CD14-positive monocyte (primary cell): ENCODE measurements at regions not wholly inside any gene's neighbourhood (a gene's known extent, or its start where the extent isn't known, plus 50 kb on each side); places are given as distances from the start of the nearest gene placed in this dataset.

ENCODE experiments used
- DNase-seq, 3 donors: peaks; one replicate each; pipeline ENCODE4 v3.0.0-alpha.2; 2011 to 2022
- H2AFZ ChIP-seq: 2 replicates; pipeline ENCODE4 v1.6.0; 2012; ENCODE audit warnings: mild to moderate bottlenecking, low read depth, low read length, inconsistent platforms; ENCODE audit not compliant: insufficient read depth, poor library complexity, severe bottlenecking
- H3K27ac ChIP-seq, 2 donors: 1 replicate in 1 of 2; 2 replicates in 1 of 2; pipeline ENCODE4 v1.5.1; 2012 to 2013; ENCODE audit warnings: low read length in 2 of 2, control low read depth in 1 of 2, inconsistent platforms in 1 of 2, low read depth in 1 of 2, mild to moderate bottlenecking in 1 of 2
- H3K27me3 ChIP-seq, 2 donors: one replicate each; pipeline versions ENCODE4 v1.6.0 to v1.6.1; 2011 to 2013; ENCODE audit warnings: low read length in 2 of 2; ENCODE audit not compliant: control insufficient read depth in 2 of 2, insufficient read depth in 2 of 2
- H3K36me3 ChIP-seq, 2 donors: replicated peaks in 1 of 2; 1 replicate in 1 of 2; 2 replicates in 1 of 2; pipeline versions ENCODE4 v1.5.1 to v1.6.1; 2012 to 2013; ENCODE audit warnings: low read length in 2 of 2, control low read depth in 1 of 2, inconsistent platforms in 1 of 2, mild to moderate bottlenecking in 1 of 2; ENCODE audit not compliant: insufficient read depth in 2 of 2, control insufficient read depth in 1 of 2
- H3K4me1 ChIP-seq, 2 donors: 1 replicate in 1 of 2; 2 replicates in 1 of 2; pipeline versions ENCODE4 v1.5.1 to v1.6.1; 2012 to 2013; ENCODE audit warnings: low read length in 2 of 2, control low read depth in 1 of 2, inconsistent platforms in 1 of 2, mild to moderate bottlenecking in 1 of 2, moderate library complexity in 1 of 2; ENCODE audit not compliant: insufficient read depth in 2 of 2, control insufficient read depth in 1 of 2
- H3K4me2 ChIP-seq: replicated peaks from 2 replicates; pipeline ENCODE3; 2012; ENCODE audit warnings: low read length, moderate library complexity, mild to moderate bottlenecking; ENCODE audit not compliant: poor library complexity, severe bottlenecking; ENCODE audit errors: extremely low read depth
- H3K4me3 ChIP-seq, 3 experiments: fragments of 200-600 bp in 1 of 3; sonication (generic) in 1 of 3; replicated peaks in 1 of 3; 1 replicate in 2 of 3; 2 replicates in 1 of 3; pipeline ENCODE4 v1.5.1; 2011 to 2013; ENCODE audit warnings: low read length in 3 of 3, mild to moderate bottlenecking in 3 of 3, control low read depth in 2 of 3, low read depth in 2 of 3, inconsistent platforms in 1 of 3, moderate library complexity in 1 of 3
- H3K79me2 ChIP-seq: 2 replicates; pipeline ENCODE4 v1.6.0; 2012; ENCODE audit warnings: mild to moderate bottlenecking, control low read depth, inconsistent platforms, low read length, moderate library complexity; ENCODE audit not compliant: insufficient read depth
- H3K9ac ChIP-seq: 2 replicates; pipeline ENCODE4 v1.6.0; 2017; ENCODE audit warnings: low read length, mild to moderate bottlenecking; ENCODE audit not compliant: insufficient read depth, poor library complexity, severe bottlenecking
- H3K9me3 ChIP-seq, 2 donors: replicated peaks in 1 of 2; 1 replicate in 1 of 2; 2 replicates in 1 of 2; pipeline versions ENCODE4 v1.5.1 to v1.6.1; 2012 to 2013; ENCODE audit warnings: low read length in 2 of 2, control low read depth in 1 of 2; ENCODE audit not compliant: control insufficient read depth in 1 of 2, insufficient read depth in 1 of 2
- H4K20me1 ChIP-seq: 2 replicates; pipeline ENCODE4 v1.6.0; 2012; ENCODE audit warnings: mild to moderate bottlenecking, low read length, control low read depth, moderate library complexity; ENCODE audit not compliant: insufficient read depth
- H3K27ac Mint-ChIP-seq, 7 donors: one replicate each; pipeline ENCODE4 v1.8.0; 2020; ENCODE audit warnings: mild to moderate bottlenecking in 7 of 7, mixed read lengths in 7 of 7, moderate library complexity in 6 of 7, inconsistent platforms in 2 of 7
- H3K27me3 Mint-ChIP-seq, 3 donors: one replicate each; pipeline ENCODE4 v1.8.0; 2021 to 2022; ENCODE audit warnings: low read depth in 3 of 3, mild to moderate bottlenecking in 3 of 3, mixed read lengths in 3 of 3, moderate library complexity in 3 of 3, inconsistent platforms in 1 of 3
- H3K36me3 Mint-ChIP-seq, 2 donors: one replicate each; pipeline ENCODE4 v1.8.0; 2020; ENCODE audit warnings: mixed read lengths in 2 of 2, inconsistent platforms in 1 of 2, mild to moderate bottlenecking in 1 of 2
- H3K4me1 Mint-ChIP-seq: one replicate; pipeline ENCODE4 v1.8.0; 2020; ENCODE audit warnings: mild to moderate bottlenecking, mixed read lengths
- H3K4me3 Mint-ChIP-seq, 2 donors: one replicate each; pipeline ENCODE4 v1.8.0; 2020; ENCODE audit warnings: mild to moderate bottlenecking in 2 of 2, mixed read lengths in 2 of 2, moderate library complexity in 1 of 2
- H3K9me3 Mint-ChIP-seq, 7 donors: one replicate each; pipeline ENCODE4 v1.8.0; 2020 to 2022; ENCODE audit warnings: mixed read lengths in 7 of 7, mild to moderate bottlenecking in 6 of 7, moderate library complexity in 6 of 7, inconsistent platforms in 2 of 7
- WGBS: methylation state at CpG from one replicate; pipeline ENCODE4 v1.1.5; 2013; ENCODE audit warnings: missing lambda C conversion rate; ENCODE audit not compliant: insufficient coverage; 5-methylcytosine and 5-hydroxymethylcytosine counted together
- intact Hi-C, 2 donors: fragments of 100-400 bp; cut with micrococcal nuclease; formaldehyde crosslinking; loops; one replicate each; pipeline versions ENCODE4 v1.15.0 to v1.15.1; 2023
- TF ChIP-seq, protein P1 (sequence below): fragments of 200-600 bp; IDR thresholded peaks from one replicate; pipeline ENCODE4 v1.8.0; 2022; ENCODE audit warnings: antibody characterized with exemption, mild to moderate bottlenecking

DNA sequence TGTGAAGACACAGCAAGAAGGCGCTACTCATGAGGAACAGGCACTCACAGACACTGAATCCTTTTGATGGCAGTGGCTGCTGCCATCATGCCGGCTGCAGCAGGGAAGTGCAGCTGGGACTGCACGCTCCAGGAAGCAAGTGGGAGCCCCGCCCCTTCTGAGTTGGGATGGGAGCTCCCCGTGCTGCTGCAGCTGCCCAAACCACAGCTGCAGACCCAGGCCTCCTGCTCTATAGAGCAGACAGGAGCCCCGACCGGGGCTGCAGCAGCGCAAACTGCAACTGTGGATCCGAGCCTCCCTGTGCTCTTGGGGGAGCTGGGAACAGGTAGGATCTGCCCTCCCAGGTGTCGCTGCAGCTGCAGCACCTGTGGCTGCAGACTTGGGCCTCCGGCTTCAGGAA, 65.2 kb upstream of the MARK1 start:
- Histone ChIP-seq H3K4me1 (no peaks in the 10 kb centered on the region), H3K36me3 (no peaks in the 10 kb centered on the region), H2AFZ (no peak overlapping the region), H3K79me2 (no peaks in the 10 kb centered on the region), H3K9ac (no peak overlapping the region), H3K27me3 (no peaks in the 10 kb centered on the region), H3K27ac (no peak overlapping the region), H3K4me2 (no peak overlapping the region), H3K9me3 (peaks cover 10 to 15% of the 10 kb centered on the region in 2 donors), H3K4me3 (no peak overlapping the region), H4K20me1 (no peaks in the 10 kb centered on the region)
- Mint-ChIP-seq H3K4me3 (no peak overlapping the region), H3K36me3 (no peaks in the 10 kb centered on the region), H3K27me3 (peaks cover 0 to 3% (median 0%) of the 10 kb centered on the region in 3 donors), H3K27ac (no peak overlapping the region), H3K9me3 (peaks cover 6 to 19% (median 13%) of the 10 kb centered on the region in 7 donors), H3K4me1 (no peaks in the 10 kb centered on the region)
- no peak for DNase-seq
- TF ChIP-seq, protein P1, sequence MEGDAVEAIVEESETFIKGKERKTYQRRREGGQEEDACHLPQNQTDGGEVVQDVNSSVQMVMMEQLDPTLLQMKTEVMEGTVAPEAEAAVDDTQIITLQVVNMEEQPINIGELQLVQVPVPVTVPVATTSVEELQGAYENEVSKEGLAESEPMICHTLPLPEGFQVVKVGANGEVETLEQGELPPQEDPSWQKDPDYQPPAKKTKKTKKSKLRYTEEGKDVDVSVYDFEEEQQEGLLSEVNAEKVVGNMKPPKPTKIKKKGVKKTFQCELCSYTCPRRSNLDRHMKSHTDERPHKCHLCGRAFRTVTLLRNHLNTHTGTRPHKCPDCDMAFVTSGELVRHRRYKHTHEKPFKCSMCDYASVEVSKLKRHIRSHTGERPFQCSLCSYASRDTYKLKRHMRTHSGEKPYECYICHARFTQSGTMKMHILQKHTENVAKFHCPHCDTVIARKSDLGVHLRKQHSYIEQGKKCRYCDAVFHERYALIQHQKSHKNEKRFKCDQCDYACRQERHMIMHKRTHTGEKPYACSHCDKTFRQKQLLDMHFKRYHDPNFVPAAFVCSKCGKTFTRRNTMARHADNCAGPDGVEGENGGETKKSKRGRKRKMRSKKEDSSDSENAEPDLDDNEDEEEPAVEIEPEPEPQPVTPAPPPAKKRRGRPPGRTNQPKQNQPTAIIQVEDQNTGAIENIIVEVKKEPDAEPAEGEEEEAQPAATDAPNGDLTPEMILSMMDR = no peak
- intact Hi-C loops = no loop called here
- 82% methylated on average over 11 of the region's 11 CpGs for WGBS

DNA sequence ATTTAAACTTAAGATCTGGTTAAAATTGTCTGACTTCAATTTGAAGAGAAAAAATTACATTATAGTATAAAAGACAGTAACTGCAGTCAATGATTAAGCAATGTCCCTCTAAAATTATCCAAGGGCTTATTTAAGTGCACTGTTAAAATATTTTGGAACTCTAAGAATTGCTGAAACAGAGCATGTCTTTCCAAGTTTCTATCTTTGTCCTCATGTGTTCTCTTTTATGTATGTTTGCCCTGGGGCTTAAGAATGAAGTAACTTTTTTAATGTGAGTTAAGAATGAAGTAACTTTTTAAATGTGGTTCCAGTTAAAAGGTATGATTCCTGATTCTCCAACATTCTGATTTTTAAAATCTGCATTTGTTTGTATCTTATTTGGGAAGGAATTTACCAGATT, 69.0 kb upstream of the MARK1 start:
- intact Hi-C loops = no loop called here
- no peak for DNase-seq
- no peaks in the 10 kb centered on the region for H3K36me3 Mint-ChIP-seq

More for the DNA sequence above, 69.0 kb upstream of the MARK1 start:
- H3K4me3 Mint-ChIP-seq = no peak overlapping the region
- no peak overlapping the region for H3K4me3 ChIP-seq
- H3K36me3 ChIP-seq = no peaks in the 10 kb centered on the region
- H3K27me3 ChIP-seq = no peaks in the 10 kb centered on the region
- H3K27ac Mint-ChIP-seq = no peak overlapping the region
- H3K4me2 ChIP-seq = no peak overlapping the region
- no peaks in the 10 kb centered on the region for H4K20me1 ChIP-seq
- peaks cover 10 to 12% of the 10 kb centered on the region in 2 donors for H3K9me3 ChIP-seq
- H3K9me3 Mint-ChIP-seq = peaks cover 2 to 6% (median 4%) of the 10 kb centered on the region in 7 donors
- TF ChIP-seq, protein P1 = no peak
- no peaks in the 10 kb centered on the region for H3K79me2 ChIP-seq
- H3K9ac ChIP-seq = no peak overlapping the region
- H3K4me1 Mint-ChIP-seq = no peaks in the 10 kb centered on the region
- H3K27me3 Mint-ChIP-seq = peaks cover 0 to 3% (median 0%) of the 10 kb centered on the region in 3 donors
- no peak overlapping the region for H3K27ac ChIP-seq
- no peaks in the 10 kb centered on the region for H3K4me1 ChIP-seq
- no peak overlapping the region for H2AFZ ChIP-seq
